Superior temporal gyrus (tissue), 1 donor: ENCODE measurements at regions not wholly inside any gene's neighbourhood (a gene's known extent, or its start where the extent isn't known, plus 50 kb on each side); places are given as distances from the start of the nearest gene placed in this dataset.
"Not testable (repeated sequence)": the region's sequence is repeated elsewhere in the genome, so short reads cannot be mapped to it uniquely, and the experiment has no call there.

Experiments used
- DNase-seq: peaks from one replicate; pipeline ENCODE4 v3.0.0-alpha.2; 2016; ENCODE audit errors: extremely low spot score

GRCh38 chr4:189090174-189090814 lies 850.4 kb upstream of the FRG1 start:
- DNase-seq = no peak

DNA sequence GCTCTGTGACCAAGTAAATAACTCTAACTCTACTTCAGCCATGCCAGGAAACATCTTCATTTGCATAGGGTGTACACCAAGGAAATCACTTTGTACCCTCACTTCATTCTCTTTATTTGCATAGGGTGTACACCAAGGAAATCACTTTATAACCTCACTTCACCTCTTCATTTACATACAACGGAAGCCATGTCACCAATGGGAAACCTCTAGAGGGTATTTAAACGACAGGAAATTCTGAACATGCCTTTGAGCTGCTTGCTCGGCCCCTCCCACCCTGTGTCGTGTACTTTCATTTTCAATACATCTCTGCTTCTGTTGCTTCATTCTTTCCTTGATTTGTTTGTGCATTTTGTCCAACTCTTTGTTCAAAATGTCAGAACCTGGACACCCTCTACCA lies 848.1 kb upstream of the FRG1 start:
- no peak for DNase-seq

DNA sequence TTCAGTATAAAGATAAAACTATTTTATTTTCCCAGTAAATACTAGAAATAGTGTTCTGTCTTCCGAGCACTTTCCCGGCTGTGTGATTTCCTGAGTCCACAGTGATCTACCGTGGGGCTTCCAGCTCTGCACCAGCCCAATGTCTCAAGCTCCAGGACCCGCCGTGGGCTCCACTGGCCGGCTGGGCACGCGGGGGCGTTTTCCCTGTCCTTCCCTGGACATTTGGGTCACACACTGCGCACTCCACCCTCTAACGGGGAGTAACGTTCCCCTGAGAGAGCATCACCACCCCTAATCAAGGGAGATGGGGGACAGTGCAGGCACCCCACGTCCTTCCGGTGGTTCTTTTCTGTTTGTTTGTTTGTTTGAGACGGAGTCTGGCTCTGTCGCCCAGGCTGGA lies 844.6 kb upstream of the FRG1 start:
- DNase-seq = no peak

DNA sequence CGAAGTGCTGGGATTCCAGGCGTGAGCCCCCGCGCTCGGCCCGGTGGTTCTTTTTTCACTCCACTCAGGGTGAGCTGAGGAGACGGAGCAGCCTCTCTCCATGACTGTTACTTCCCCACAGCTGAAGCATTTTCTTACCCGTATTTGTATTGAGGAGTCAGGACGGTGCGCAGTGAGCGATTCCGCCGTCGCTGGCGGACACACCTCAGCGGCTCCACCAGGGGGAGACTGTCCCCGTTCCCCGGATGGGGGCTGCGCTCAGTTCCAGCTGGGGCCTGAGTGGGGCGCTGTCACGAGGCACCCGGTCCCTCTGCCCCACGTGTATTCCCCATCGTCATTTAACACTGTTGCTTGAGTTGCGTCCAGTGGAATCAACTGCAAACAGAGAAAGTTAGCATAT lies 844.0 kb upstream of the FRG1 start:
- DNase-seq = no peak

DNA sequence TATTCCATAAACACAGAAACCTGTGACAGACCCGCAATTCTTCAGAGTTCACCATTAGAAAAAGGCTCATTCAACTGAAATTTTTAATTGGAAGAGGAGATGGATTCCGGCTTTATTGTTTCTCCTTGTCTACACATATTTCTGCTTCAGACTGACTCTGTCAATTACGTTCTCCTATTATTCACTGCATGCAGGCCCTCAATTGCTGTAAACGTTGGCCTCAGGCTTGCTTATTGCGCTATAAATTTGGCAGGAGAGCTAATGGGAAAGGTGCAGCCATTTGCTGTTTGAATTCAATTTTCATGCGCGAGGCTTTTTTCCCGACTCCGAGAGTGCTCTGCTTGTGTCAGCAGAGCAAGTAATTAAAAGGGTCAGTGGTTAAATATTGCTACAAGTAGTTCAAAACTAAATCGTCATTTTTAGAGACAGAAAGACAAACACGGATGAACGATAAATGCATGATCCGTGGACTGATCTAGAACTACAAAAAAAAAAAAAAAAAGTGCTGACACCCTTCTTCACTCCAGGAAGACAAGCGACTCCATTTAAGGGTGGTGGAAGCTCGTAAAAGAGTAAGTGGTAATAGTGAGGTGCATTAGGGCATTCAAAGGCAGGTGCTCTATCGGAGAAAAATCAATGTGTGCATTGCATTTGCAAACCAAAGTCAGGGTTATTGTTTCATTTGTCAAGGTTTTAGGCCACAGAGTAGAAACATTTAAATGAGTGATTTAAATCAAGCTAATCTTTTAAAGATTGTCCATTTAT lies 841.6 kb upstream of the FRG1 start:
- no peak for DNase-seq

- DNase-seq = no peak
These were observed 827.2 kb upstream of the FRG1 start for GRCh38 chr4:189113389-189113888.

DNA sequence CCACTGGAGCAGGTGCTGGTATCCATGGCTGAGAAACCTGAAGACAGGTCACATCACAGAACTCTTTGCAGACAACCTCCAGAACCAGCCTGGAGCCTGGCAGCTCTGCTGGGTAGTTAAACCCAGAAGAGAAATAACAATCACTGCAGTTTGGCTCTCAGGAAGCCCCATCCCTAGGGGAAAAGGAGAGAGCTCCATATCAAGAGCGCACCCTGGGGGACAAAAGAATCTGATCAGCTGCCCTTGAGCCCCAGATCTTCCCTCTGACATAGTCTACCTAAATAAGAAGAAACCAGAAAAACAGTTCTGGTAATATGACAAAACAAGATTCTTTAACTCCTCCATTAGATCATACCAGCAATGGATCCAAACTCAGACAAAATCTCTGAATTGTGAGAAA lies 823.2 kb upstream of the FRG1 start:
- DNase-seq = no peak

DNA sequence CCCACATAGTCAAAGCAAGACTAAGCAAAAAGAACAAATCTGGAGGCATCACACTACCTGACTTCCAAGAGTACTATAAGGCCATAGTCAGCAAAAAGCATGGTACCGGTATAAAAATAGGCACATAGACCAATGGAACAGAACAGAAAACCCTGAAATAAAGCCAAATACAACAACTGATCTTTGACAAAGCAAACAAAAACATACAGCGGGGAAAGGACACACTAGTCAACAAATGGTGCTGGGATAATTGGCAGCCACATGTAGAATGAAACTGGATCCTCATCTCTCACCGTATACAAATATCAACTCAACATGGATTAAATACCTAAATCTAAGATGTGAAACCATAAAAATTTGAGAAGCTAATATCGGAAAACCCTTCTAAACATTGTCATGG lies 819.3 kb upstream of the FRG1 start:
- DNase-seq = no peak

DNA sequence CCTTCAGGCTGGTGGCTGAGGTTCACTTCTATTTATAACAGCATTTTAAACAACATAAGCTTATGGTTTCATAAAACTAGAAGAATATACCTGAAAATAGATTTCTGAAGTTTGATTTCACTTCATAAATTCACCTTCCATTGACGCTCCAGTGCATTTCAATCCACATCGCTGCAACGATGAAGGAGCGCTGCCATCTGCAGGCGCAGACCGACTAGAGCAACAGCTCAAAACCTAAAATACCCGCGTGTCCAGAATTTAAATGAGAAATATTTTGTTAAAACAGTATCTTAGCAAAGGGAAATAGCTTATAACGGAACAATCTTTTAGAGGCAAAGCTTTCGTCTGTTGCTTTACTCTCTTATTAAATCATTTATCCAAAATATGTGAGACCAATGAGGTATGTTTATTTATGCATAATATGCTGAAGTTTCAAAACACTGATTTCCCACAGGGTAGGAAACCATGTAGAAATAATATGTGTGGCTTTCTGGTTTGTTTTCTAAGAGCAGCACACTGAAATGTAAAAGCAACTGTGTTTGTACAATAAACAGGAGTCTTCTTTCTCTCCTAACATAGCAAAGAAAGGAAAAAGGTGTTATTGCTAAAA lies 816.4 kb upstream of the FRG1 start:
- peak; percentile 79 for DNase-seq

DNA sequence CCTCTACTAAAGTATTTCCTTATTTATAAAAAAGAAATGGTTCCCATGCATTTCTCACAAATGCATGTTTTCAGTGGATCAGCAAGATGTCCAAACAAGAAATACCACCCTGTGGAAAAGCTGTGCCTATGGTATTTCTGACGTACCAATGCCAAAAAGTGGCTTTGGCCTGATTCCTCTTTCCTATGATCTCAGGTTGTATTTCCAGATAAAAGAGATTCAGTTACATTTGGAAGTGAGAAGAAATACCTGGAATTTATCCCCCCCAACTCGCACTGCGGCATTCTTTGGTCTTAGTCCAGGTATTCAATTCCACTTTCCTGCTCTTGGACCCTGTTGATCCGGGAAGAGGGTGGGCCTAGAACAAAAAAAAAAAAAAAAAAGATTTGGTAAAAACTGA lies 815.9 kb upstream of the FRG1 start:
- DNase-seq = no peak

- DNase-seq = no peak
These were observed 814.6 kb upstream of the FRG1 start for GRCh38 chr4:189126040-189126439.

GRCh38 chr4:189128341-189128740 lies 812.3 kb upstream of the FRG1 start:
- DNase-seq = no peak

GRCh38 chr4:189129044-189129694 lies 811.5 kb upstream of the FRG1 start:
- DNase-seq = no peak

- DNase-seq = no peak
These were observed 809.6 kb upstream of the FRG1 start for GRCh38 chr4:189131118-189131517.

DNA sequence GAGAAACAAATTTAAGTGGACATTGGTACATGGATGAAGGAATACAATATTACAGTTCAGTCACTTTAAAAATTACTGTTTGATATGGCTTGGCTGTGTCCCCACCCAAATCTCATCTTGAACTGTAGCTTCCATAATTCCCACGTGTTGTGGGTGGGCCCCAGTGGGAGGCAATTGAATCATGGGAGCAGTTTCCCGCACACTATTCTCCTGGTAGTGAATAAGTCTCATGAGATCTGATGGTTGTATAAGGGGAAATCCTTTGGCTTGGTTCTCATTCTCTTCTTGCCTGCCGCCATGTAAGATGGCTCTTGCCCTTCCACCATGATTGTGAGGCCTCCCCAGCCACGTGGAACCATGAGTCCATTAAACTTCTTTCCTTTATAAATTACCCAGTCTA lies 804.2 kb upstream of the FRG1 start:
- no peak for DNase-seq

DNA sequence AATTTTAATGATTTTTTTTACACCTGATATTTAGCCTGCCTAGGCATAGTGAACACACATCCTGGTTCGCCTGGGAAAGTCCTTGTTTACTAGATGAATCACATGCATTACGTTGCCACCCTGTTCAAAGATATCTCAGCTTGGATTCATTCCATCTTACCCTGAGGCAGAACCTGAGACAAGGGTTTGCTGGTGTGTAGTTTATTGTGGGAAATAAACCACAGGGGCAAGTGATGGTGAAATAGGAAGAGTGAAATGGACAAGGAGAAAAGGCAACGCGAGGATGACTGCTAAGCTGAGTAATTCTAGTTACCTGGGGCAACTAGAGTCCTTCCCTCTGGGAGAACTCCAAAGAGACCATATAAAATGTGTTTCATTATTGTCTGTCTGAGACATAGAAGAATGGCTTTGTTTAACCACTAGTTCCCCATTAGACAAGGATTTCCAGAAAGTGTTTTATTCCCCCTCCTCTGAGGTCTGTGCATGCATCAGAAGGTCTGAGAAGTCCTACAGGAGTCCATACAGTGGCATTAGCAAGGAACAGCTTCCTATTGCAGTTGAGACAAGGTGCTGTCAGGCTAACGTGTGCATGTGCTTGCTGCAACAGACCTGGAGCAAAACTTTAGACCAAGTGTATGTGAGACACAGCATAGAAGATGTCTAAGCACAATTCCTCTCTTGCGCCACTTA lies 797.3 kb upstream of the FRG1 start:
- DNase-seq = no peak

DNA sequence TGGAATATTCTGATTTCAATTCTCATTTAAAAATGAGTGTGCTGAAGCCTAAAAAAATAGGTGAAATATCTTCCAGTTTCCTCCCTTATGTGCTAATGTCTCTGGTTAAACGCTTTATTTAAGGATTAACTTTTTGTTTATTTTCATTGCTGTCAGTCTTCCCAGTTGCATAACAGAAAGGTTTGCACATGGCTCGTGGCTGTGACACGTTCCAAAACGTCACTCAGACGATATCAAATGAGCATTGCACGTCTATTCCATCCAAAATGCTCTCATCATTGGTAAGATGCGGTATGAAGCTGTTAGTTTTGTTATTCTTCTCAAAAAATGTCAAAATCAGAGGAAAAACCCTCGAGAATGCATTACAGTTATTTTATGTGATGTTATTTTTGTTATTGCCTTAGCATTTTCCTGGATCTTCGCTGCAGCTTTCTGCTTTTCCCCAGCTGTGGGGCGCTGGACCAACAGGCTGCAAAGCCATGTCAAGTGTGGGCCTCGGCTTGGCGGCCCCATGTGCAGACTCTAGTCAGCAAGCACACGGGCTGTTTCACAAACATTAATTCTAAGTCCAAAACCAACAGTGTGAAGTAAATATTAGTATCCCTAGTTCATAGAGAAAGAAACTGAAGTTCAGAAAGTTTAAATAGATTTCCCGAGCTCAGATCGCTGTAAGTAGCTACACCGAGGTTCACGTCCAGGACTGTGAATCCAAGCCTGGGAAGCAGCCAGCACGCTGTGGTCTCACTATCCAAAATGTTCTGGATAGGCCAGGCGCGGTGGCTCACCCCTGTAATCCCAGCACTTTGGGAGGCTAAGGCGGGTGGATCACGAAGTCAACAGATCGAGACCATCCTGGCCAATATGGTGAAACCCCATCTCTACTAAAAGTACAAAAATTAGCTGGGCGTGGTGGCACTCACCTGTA lies 793.4 kb upstream of the FRG1 start:
- DNase-seq = no peak

DNA sequence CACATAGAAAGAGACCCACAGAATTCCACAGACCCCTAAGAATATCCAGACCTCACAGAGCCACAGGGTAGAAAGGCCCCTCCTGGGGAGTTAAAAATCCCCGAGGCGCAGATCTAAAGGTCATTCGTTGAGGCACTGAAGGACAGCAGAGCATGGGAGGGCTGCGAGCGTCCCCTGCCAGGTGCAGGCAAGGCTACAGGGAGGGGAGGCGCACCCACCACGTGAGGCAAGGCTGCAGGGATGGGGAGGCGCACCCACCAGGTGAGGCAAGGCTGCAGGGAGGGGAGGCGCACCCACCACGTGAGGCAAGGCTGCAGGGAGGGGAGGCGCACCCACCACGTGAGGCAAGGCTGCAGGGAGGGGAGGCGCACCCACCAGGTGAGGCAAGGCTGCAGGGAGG lies 785.6 kb upstream of the FRG1 start:
- DNase-seq = not testable (repeated sequence)

DNA sequence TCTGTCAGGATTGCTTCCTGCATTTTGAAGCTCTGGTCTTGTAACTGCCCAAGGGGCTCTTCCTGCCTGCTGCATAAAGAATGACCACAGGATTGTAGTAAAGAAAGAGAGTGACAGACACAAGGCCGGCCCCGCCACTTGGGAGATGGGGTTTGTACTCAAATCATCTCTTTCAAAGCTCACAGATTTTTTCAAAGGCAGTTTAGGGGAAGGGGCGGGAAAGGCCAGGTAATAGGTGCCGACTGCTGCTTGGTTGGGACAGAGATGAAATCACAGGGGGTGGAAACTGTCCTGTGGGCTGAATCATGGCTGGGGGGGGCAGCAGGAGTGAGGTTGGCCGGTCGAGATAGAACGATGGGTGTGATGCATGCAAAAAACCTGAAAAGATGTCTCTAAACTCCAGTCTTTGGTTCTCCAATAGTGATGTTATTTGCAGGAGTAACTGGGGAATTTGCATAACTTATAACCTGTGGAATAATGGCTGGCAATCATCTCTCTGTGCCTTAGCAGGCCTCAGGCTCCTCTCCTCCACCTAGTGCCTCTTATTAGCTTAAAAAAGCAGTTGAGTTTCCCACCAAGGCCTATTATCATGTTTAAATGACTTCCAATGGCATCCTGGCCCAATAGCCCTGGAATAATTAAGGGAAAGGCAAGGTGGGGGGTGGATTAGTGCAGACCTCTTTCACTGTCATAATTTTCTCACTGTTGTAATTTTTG lies 778.4 kb upstream of the FRG1 start:
- DNase-seq = no peak

DNA sequence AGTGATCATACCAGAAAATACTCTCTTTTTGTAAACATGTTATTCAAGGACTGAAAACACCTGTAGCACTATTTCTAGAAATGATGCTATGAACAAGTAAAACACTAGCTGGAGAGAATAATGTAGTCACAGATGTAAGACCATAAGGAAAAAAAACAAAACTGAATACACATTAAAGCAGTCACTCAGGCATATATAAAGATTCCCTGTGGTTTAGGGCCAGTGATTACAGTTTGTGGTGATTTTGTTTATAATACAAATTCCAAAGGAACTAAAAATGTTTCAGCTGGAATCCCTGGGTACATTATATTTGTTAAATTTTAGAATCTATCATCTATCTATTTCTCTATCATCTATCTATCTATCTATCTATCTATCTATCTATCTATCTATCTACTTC lies 777.8 kb upstream of the FRG1 start:
- no peak for DNase-seq
